Lung microvascular endothelial cell (primary cell): ENCODE measurements at regions not wholly inside any gene's neighbourhood (a gene's known extent, or its start where the extent isn't known, plus 50 kb on each side); places are given as distances from the start of the nearest gene placed in this dataset.
"Not testable (repeated sequence)": the region's sequence is repeated elsewhere in the genome, so short reads cannot be mapped to it uniquely, and the experiment has no call there.

Experiments
- DNase-seq, 2 donors: peaks; one replicate each; pipeline versions ENCODE4 v3.0.0 to v3.0.0-alpha.2; 2010; ENCODE audit warnings: low read depth in 2 of 2

GRCh38 chr3:3335903-3336302, 156.4 kb upstream of the CRBN start:
- no peak for DNase-seq

- DNase-seq: no peak
Measured at GRCh38 chr3:3334491-3334890, 155.0 kb upstream of the CRBN start.

- DNase-seq: no peak
Measured at GRCh38 chr3:3333571-3333970, 154.1 kb upstream of the CRBN start.

- no peak for DNase-seq
Measured at GRCh38 chr3:3316521-3316920, 137.0 kb upstream of the CRBN start.

- no peak for DNase-seq
Measured at GRCh38 chr3:3315846-3316245, 136.4 kb upstream of the CRBN start.

GRCh38 chr3:3309887-3310286, 130.4 kb upstream of the CRBN start:
- no peak for DNase-seq

- DNase-seq: no peak
Measured at GRCh38 chr3:3308809-3309208, 129.3 kb upstream of the CRBN start.

GRCh38 chr3:3307491-3307890, 128.0 kb upstream of the CRBN start:
- no peak for DNase-seq

GRCh38 chr3:3305841-3306240, 126.3 kb upstream of the CRBN start:
- no peak for DNase-seq

- no peak for DNase-seq
Measured at GRCh38 chr3:3305084-3305483, 125.6 kb upstream of the CRBN start.

- no peak for DNase-seq
Measured at GRCh38 chr3:3303636-3304035, 124.1 kb upstream of the CRBN start.

- no peak for DNase-seq
Measured at GRCh38 chr3:3302964-3303363, 123.5 kb upstream of the CRBN start.

GRCh38 chr3:3301476-3301875, 122.0 kb upstream of the CRBN start:
- DNase-seq: no peak

GRCh38 chr3:3296979-3297381, 117.5 kb upstream of the CRBN start:
- DNase-seq: no peak

GRCh38 chr3:3295586-3295985, 116.1 kb upstream of the CRBN start:
- DNase-seq: no peak

- not testable (repeated sequence) for DNase-seq
Measured at GRCh38 chr3:3291756-3292283, 112.3 kb upstream of the CRBN start.

- no peak for DNase-seq
Measured at GRCh38 chr3:3288255-3288654, 108.8 kb upstream of the CRBN start.

- no peak for DNase-seq
Measured at GRCh38 chr3:3286014-3286413, 106.5 kb upstream of the CRBN start.

GRCh38 chr3:3281024-3281423, 101.5 kb upstream of the CRBN start:
- no peak for DNase-seq

GRCh38 chr3:3280396-3280795, 100.9 kb upstream of the CRBN start:
- no peak for DNase-seq

- no peak for DNase-seq
Measured at GRCh38 chr3:3278073-3278472, 98.6 kb upstream of the CRBN start.

- no peak for DNase-seq
Measured at GRCh38 chr3:3276630-3277029, 97.1 kb upstream of the CRBN start.

- no peak for DNase-seq
Measured at GRCh38 chr3:3264796-3265195, 85.3 kb upstream of the CRBN start.

- no peak for DNase-seq
Measured at GRCh38 chr3:3260870-3261269, 81.4 kb upstream of the CRBN start.
